NCI-H526 (cell line): ENCODE measurements at regions not wholly inside any gene's neighbourhood (a gene's known extent, or its start where the extent isn't known, plus 50 kb on each side); places are given as distances from the start of the nearest gene placed in this dataset.
A peak's percentile ranks its signal among the peaks of the same experiment; 100 is the strongest.

Experiments used
- DNase-seq, 2 experiments: peaks; one replicate each; lab custom pipeline; 2025; lab: John Stamatoyannopoulos, UW

DNA sequence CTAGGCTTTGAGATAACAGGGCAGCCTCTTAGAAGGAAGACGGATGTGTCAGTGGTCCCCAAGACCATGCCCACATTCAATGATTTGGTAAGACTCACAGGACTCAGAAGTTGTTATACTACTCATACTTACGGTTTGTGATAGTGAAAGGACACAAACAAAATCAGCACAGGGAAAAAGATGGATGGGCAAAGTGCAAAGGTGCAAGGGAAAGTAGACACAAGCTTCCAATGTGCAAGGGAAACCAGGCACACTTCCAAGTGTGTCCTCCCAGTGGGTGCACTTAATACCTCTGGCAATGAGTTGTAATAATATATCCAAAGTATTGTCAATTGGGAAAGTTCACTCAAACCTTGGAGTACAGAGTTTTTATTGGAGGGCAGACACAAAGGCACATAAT lies 53.8 kb upstream of the VCX start:
- DNase-seq = no peak

DNA sequence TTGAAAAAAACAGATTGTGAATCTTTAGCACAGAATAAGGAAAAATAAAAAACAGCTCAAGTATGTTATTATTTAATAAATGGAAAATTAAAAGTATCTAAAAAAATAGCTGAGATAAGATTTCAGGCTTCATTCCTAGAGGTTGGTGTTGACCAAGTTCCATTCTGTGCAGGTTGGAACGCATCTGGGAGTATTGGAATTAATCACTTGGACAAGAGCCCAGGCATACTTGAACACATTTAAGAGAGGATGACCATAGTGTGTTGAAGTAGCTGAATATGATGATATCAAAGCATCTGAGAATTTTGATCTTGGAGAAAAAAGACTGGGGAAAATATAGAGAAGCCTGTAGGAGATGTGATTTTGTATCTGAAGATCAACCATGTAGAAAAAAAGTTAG lies 54.6 kb upstream of the VCX start:
- no peak for DNase-seq

DNA sequence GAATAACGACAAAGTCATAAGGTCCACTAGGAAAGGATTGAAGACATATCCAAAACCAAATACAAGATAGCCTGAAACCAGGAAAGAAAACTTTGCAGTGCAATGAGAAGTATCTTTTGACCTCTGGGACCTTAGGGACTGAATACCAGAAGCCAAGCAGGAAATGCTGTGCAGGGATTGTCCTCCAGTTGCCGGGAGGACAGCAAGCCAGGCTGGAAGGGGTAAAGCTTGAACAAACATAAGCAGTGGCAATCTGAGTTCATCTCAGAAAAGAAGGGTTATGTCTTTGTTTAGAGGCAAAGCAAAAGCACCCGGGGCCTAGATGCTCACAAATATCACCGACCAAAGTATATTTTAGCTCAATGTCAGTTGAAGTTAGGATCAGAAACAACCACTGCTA lies 55.3 kb upstream of the VCX start:
- DNase-seq = no peak

DNA sequence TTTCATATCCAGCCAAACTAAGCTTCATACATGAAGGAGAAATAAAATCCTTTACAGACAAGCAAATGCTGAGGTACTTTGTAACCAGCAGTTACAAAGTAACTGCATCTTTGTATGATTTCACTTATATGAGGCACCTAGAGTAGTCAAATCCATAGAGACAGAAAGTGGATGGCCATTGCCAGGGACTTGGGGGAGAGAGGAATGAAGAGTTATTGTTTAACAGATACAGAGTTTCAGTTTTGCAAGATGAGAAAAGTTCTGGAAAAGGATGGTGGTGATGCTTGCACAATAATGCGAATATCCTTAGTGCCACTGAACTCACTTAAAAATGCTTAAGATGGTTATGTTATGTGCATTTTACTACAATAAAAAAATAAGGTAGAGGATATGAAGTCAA lies 58.4 kb upstream of the VCX start:
- DNase-seq = no peak

DNA sequence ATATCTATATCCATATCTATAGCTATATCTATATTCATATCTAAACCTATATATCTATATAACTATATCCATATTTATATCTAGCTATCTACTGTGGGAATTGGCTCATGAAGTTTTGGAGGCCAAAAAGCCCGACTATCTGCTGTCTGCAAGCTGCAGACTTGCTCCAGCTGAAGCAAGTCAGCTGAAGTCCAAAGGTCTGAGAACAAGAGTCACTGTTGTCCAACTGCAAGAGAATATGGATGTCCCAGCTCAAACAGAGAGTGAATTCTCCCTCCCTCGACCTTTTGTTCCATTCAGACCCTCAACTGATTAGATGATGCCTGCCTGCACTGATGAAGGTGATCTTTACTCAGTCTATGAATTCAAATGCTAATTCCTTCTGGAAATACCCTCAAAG lies 63.3 kb upstream of the VCX start:
- no peak for DNase-seq

DNA sequence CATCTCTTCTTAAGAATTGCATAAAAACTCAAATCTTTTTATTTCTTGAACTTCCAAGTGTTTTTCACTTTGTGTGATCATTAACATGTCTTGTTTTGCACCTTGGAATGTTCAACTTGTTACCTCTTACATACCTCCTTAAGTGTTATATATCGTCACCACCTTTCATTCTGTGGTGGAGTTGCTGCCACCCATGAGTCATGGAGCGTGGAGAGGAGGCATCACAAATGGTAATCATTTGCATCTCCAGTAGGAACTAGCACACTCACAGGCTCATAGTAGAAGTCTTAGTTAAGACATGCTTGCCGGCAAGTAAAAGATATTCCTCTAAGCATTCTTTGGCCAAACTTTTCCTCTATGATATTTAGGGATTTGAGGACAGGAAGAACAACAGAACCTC lies 67.0 kb upstream of the VCX start:
- DNase-seq = no peak

DNA sequence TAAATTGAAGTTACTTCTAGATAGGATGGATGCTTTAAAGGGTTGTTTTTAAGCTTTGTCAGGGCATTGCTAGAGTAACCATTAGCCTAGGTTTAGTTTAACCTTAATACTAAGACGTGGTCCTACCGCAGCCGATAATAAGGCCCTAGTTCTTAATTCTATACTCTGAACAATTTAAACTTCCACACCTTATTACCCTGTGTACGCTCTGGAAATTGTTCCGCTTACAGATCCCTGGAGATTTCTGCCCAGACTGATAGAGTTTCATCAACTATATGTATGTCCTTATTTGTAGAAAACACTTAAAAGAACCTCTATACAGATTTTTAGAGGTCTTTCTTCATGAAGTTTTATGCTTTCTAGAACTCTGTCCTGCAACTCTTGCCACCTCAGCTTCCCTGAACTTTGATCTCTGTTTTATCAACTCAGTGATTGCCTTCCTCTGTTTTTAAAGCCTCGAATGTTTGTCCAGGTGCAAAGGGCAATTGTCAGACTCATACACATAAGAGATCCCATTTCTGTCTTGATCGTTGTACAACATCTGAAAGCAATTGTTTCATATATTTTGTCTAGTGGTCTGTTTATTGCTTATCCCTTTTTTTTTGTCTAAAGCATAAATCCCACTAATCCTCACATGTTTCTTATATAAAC lies 71.1 kb upstream of the VCX start:
- DNase-seq = no peak

DNA sequence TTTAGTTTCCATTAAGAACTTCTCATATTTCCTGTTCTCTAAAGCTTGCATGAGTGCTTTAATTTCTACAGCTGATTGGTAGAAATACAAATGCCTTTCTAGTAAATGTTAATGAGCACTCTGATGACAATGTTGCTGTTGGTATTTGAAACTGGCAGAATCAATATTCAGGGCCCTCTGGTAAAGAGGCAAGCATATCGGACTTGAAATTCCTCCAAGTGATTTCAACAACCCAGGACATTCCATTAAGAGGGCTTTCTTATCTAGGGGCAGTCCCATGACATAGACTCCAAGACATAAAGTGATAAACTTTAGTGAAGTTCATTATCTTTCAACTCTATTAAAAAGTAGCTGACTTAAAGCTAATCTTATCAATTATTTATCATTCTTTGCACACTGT lies 83.1 kb upstream of the VCX start:
- DNase-seq = no peak

DNA sequence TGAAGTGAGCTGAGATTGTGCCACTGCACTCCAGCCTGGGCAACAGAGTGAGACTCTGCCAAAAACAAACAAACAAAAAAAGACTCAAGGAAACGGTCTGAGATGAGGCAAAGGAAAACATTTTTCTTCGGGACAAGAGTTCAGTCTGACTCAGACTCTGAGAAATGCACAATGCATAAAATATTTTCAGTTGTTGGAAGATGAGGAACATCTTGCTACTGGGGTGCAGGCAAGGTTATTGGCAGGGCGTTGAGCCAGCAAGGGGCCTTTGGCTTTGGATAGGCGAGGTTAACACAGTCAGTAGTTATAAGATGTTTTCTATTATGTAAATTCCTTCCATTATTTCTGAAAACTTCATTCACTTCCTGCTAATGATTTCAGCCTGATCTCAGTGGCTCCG lies 96.1 kb upstream of the VCX start:
- DNase-seq = no peak

DNA sequence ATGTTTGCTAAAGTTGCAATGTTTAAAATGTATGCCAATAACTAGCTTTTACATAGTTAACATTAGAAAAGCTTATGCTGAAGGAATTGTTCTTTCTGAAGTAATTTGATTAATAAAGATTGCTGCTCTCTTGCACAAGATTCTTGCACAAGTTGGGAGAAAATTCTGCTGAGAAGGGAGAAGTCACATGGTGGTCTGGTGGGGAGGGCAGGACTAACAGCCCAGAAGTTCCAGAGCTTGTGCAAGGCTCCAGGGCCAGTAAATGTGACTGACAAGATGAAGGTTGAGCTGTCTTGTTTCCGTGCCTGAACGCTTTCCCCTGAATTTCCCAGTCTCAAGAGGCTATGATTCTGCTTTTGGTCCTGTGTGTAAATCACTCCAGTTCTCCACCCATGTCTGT lies 112.9 kb upstream of the VCX start:
- DNase-seq = no peak

DNA sequence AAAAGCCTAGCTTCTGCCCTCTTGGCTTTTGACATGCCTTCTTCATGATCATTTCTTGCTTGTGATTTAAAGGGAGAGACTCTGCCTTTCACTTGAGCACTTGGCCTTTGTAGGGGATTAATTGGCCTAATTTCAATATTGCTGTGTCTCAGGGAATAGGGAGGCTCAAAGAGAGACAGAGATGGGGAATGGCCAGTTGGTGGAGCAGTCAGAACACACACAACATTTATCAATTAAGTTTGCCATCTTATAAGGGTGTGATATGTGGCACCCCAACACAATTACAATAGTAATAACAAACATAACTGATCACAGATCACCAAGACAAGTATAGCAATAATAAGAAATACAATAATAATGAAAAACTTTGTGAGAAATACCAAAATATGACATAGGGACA lies 122.5 kb upstream of the VCX start:
- DNase-seq = no peak

DNA sequence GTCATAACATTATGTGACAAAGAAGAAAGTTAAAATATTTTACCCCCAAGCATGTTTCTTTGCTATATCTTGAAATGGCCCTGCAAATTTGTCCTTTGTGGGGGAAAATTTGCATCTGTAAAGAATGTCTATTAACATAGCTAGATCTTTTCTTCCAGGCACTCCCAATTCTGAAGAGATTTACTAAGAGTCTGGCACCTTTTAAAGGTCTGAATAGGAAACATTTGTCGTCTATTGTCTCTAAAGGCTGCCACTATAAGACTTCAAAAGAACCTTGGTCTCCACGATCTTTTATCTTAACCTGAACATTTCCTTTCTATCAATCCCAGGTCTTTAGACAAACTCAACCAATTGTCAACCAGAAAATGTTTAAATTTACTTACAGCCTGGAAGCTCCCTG lies 128.6 kb upstream of the VCX start:
- no peak for DNase-seq

DNA sequence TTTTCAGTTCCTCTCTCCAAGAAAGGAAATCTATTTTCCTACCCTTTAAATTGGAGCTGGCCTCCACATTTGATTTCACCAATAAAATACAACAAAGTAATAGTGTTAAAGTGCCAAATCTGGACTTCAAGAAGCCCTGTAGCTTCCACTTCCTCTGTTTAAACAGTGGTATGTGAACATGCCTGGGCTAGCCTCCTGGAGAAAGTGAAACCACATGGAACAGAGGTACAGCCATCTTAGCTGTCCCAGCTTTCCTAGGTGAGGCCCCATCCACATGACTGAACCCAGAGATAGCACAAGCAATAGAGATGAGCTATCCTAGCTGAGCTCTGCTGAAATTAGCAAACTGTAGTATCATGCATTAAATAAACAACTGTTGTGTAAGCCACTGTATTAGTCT lies 131.8 kb upstream of the VCX start:
- peak in 1 of 2 experiments; percentile 0 for DNase-seq

DNA sequence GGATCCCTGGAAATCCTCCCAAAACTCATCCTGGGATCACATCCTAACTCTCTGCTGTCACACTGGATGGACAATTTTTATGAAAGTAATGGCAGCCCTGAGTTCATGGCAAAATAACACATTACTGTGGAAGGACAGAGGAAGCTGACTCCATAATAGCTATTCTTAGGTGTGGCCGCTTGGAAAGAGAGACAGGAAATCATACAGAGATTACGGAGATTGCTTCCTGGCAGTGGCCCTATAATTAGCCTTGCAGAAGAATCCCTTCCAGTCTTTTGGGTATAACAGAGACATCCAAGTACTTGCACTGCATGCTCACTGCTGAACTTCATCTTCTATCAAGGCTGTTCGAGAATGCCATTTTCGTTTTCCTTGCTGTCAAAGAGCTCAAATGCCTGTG lies 133.1 kb upstream of the VCX start:
- no peak for DNase-seq

DNA sequence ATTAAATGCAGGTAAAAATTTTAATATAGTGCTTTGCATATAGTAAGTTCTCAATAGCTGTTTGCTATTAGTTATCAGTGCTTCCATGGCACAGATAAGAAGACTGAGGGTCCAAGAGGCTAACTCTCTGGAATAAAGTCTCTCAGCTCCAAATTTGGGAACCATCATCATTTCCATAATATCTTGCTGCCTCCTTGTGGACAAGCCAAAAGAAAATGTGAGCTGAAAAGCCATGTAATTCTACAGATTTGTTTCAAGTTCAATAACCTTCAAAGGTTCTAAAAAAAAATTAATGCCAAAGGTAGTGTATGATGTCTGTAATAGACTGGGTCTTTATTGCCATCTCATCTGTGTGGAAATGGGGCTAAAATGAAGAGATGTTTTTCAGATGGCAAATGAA lies 136.9 kb upstream of the VCX start:
- DNase-seq = peak in 1 of 2 experiments; percentile 13

DNA sequence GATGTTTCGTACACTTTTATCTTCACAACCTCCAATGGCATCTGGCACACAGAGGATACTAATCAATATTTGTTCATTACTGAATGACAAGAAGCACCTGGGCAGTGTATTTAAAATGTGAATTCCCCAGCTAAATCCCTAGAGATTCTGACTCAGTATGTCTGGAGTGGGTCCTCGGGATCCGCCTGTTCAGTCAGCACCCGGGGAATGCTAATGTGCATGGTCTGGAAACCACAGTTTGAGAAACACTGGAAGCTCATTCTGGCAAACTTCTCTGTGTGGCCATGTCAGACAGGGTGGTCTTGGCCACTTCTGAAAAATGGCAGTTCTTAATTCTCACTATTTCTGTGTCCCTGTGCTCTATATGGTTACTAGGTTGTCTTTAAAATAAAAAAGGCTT lies 138.8 kb upstream of the VCX start:
- DNase-seq = no peak

DNA sequence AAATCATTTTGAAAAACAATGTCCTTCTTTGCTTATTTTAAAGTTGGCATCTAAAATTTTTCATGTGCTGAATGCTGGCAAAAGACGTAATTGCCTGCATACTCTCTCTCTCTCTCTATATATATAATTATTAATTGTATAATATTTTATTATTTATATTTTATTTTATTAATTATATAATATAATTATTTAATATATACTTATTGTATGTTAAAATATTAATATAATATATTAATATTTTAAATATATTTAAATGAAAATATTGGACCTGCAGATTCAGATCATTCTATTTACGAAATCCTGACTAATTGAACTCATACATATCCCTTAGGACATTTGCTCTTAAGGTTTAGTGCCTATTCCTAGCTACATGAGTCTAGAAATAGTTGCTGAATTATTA lies 144.7 kb upstream of the VCX start:
- no peak for DNase-seq

DNA sequence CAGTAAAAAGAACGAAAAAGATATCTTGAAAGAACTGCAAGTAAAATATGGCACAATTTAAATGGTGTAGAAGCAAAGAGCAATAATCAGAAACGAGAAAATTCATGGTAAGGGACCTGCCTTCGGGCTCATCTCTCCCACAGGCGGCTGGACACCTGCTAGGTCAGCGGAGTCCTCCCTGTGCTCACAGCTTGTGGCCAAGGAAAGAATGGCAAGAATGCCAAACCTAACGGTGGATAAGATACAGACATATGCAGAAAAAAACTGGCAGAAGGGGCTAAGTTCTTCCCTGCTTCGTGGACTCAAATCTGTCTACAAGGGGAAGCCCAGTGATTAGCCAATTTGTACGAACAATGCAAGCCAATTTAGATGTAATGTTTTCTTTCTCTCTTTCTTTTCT lies 152.1 kb upstream of the VCX start:
- no peak for DNase-seq

DNA sequence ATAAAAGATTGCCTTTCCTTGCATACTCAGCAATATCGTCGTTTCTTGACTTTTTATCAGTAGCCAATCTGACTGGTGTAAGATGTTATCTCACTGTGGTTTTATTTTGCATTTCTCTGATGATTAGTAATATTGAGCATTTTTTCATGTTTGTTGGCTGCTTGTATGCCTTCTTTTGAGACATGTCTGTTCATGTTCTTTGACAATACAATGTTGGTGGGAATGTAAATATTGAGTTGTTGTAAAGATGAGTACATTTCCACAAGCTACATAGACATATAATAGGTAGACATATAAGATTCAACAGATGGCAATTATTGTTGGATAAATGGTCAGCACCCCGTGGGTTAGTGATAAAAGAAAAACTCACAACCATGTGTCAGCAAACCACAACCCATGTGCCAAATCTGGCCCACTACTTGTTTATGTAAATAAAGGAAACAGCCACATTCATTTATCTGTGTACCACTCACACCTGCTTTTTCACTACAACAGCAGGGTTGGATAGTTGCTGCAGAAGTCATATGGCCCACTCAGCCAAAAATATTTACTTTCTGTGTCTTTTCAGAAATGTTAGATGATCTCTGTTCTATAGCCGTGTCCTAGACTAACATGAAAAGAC lies 153.1 kb upstream of the VCX start:
- DNase-seq = peak; percentile 4 to 31

DNA sequence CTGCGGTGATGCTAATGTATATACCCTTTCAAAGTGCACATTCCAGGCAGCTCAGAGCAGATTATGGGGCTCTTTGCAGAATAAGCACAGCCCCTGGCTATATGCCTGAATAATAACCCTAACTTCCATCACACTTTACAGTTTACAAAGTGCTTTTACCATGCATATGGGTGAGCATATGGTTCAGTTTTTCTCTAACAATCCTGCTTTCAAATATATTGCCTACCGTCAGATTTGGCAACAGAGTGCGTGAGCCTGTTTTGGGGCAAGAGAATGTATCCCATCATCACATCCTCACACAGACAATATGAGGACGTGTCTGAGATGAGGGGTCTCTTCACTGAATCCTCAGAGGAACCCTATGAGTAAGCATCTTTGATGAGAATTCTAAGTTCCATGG lies 162.8 kb upstream of the VCX start:
- DNase-seq = no peak

DNA sequence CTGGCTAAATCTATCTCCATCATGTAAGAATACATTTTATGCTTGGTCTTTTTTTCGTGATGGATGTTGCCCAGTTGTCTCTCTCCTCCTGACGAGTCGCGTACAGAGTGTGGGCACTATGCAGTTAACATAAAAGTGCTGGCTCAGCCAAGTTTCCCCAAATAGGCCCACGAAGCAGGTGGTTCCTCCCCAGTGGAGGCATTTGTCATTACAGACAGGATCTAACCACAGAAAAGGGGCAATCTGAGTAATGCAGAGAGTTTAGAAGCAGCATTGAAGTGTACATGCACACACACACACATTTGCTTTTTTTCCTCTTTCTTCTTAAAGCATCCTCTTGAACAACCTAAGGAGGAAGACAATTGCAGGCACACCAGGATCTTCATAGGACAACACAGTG lies 188.7 kb upstream of the VCX start:
- no peak for DNase-seq

DNA sequence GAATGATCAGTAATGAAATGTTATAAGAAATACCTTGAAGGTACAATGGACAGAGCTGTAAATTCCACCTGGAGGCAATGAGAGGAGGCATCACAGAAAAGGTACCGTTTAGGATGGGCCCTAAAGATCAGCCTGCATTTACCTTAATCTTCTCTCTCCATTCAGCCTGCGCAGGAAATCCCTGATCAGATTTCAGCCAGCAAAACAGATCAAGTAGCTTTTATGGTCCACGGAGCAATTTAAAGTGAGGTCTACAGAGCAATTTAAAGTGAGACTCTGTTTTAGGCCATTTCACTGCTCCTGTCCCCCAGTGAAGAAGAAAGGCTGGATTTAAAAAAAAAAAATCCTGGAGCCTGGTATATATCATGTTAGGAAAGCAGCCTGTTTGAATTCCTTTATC lies 195.1 kb upstream of the VCX start:
- no peak for DNase-seq

DNA sequence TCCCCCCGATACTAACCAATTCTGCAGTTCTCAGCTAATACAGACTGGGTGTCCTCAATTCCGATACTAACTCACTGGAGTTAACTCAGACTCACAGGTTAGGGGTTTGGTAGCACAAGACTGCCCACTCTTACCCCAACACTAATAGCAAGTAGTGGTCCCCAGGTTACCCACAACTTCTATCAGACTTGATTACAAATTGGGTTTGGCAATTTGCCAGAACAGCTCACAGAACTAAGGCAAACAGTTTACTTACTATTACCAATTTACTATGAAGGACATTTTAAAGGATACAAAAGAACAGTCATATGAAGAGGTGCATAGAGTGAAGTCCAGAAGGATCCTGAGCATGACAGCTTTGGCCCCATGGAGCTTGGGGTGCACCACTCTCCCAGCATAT lies 201.8 kb upstream of the VCX start:
- no peak for DNase-seq

DNA sequence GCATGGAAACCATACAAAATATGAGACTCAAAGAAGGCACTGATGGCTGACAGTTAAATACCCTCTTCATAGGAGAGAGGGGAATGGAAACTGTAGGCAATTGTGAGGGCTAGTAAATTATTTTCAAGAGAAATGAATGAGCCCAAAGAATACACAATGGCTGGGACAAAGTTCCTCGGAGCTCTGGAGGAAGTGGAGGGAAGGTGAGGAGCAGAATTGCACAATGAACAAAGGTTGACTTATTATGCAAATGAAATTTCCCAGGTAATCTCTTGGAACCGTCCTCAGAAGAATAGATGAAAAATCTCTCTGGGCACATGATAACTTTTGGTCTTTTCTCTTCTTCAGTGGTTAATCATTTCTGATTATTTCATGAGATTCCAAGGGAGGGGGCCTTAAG lies 202.6 kb upstream of the VCX start:
- DNase-seq = no peak
